GM10847 (cell line): ENCODE measurements at regions not wholly inside any gene's neighbourhood (a gene's known extent, or its start where the extent isn't known, plus 50 kb on each side); places are given as distances from the start of the nearest gene placed in this dataset.

Source experiments
- POLR2A ChIP-seq: IDR thresholded peaks from 2 replicates; pipeline ENCODE4 v1.6.1; 2011; ENCODE audit not compliant: insufficient read length; ENCODE audit errors: extremely low read depth

- TF ChIP-seq POLR2A: no peak
These were observed 188.2 kb upstream of the FGGY start for GRCh38 chr1:59108481-59109317.

GRCh38 chr1:59110271-59110670 lies 186.6 kb upstream of the FGGY start:
- TF ChIP-seq POLR2A: no peak

- no peak for TF ChIP-seq POLR2A
These were observed 182.9 kb upstream of the FGGY start for GRCh38 chr1:59113876-59114457.

GRCh38 chr1:59115865-59116264 lies 181.0 kb upstream of the FGGY start:
- no peak for TF ChIP-seq POLR2A

- no peak for TF ChIP-seq POLR2A
These were observed 179.9 kb upstream of the FGGY start for GRCh38 chr1:59116920-59117542.

GRCh38 chr1:59122527-59122926 lies 174.4 kb upstream of the FGGY start:
- no peak for TF ChIP-seq POLR2A

- TF ChIP-seq POLR2A: no peak
These were observed 173.7 kb upstream of the FGGY start for GRCh38 chr1:59123081-59123681.

GRCh38 chr1:59124166-59124565 lies 172.7 kb upstream of the FGGY start:
- no peak for TF ChIP-seq POLR2A

GRCh38 chr1:59125154-59125553 lies 171.7 kb upstream of the FGGY start:
- no peak for TF ChIP-seq POLR2A

- no peak for TF ChIP-seq POLR2A
These were observed 171.1 kb upstream of the FGGY start for GRCh38 chr1:59125676-59126320.

GRCh38 chr1:59126366-59126765 lies 170.5 kb upstream of the FGGY start:
- TF ChIP-seq POLR2A: no peak

- no peak for TF ChIP-seq POLR2A
These were observed 168.6 kb upstream of the FGGY start for GRCh38 chr1:59128239-59128736.

GRCh38 chr1:59128784-59129227 lies 168.1 kb upstream of the FGGY start:
- TF ChIP-seq POLR2A: no peak

GRCh38 chr1:59132295-59132694 lies 164.6 kb upstream of the FGGY start:
- no peak for TF ChIP-seq POLR2A

- no peak for TF ChIP-seq POLR2A
These were observed 162.9 kb upstream of the FGGY start for GRCh38 chr1:59133997-59134396.
